ENCODE measurements at regions not wholly inside any gene's neighbourhood (a gene's known extent, or its start where the extent isn't known, plus 50 kb on each side); places are given as distances from the start of the nearest gene placed in this dataset.

DNA sequence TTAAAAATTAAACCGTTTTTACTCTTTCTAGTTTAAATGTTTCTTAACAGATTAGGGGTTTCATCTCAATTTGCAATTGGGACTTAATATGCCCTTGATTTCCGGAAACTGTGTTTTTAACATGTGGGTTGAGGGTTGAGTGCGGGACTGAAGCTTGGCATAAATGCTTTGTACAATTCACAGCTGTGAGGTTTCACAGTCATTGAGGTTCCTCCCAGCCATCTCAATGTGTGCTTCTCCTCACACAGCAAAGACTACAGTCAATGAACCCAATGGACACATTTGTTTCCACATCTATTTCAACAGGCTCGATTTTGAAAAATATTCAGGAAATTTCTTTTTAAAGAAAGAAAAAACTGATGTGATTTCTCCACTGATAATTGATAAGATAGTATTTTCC, 328.6 kb downstream of the TBC1D4 start:
- TF ChIP-seq, protein P1, sequence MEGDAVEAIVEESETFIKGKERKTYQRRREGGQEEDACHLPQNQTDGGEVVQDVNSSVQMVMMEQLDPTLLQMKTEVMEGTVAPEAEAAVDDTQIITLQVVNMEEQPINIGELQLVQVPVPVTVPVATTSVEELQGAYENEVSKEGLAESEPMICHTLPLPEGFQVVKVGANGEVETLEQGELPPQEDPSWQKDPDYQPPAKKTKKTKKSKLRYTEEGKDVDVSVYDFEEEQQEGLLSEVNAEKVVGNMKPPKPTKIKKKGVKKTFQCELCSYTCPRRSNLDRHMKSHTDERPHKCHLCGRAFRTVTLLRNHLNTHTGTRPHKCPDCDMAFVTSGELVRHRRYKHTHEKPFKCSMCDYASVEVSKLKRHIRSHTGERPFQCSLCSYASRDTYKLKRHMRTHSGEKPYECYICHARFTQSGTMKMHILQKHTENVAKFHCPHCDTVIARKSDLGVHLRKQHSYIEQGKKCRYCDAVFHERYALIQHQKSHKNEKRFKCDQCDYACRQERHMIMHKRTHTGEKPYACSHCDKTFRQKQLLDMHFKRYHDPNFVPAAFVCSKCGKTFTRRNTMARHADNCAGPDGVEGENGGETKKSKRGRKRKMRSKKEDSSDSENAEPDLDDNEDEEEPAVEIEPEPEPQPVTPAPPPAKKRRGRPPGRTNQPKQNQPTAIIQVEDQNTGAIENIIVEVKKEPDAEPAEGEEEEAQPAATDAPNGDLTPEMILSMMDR (IDR thresholded peaks at IDR 0.05): no peak
- no peak for TF ChIP-seq POLR2A (IDR thresholded peaks at IDR 0.05)
- TF ChIP-seq EP300 (IDR thresholded peaks at IDR 0.05): no peak

Measured in ovary (tissue), 3 donors.